Mesendoderm (in vitro differentiated cells): ENCODE measurements at regions not wholly inside any gene's neighbourhood (a gene's known extent, or its start where the extent isn't known, plus 50 kb on each side); places are given as distances from the start of the nearest gene placed in this dataset.

Experiments used
- DNase-seq: peaks from one replicate; pipeline ENCODE4 v3.0.0; 2013
- H2AK5ac ChIP-seq: 2 replicates; pipeline ENCODE4 v1.6.1; 2013; ENCODE audit warnings: low read length, inconsistent platforms
- H2BK120ac ChIP-seq: 2 replicates; pipeline ENCODE4 v1.6.1; 2013; ENCODE audit warnings: low read depth, mild to moderate bottlenecking, low read length, moderate library complexity, mixed read lengths
- H2BK15ac ChIP-seq: replicated peaks from 2 replicates; pipeline ENCODE4 v1.6.1; 2013; ENCODE audit warnings: low read depth, mild to moderate bottlenecking, moderate library complexity
- H2BK5ac ChIP-seq: 2 replicates; pipeline ENCODE4 v1.6.1; 2013; ENCODE audit warnings: low read length, inconsistent platforms
- H3K18ac ChIP-seq: 2 replicates; pipeline ENCODE4 v1.6.1; 2013; ENCODE audit warnings: mild to moderate bottlenecking, low read length, mixed read lengths
- H3K23ac ChIP-seq: one replicate; pipeline ENCODE4 v1.6.1; 2013; ENCODE audit warnings: low read length
- H3K27ac ChIP-seq: 2 replicates; pipeline ENCODE4 v1.5.1; 2013; ENCODE audit warnings: low read depth, mild to moderate bottlenecking, inconsistent platforms, low read length, moderate library complexity
- H3K27me3 ChIP-seq: 2 replicates; pipeline ENCODE4 v1.6.1; 2013; ENCODE audit warnings: low read length, control low read depth, mild to moderate bottlenecking, inconsistent platforms; ENCODE audit not compliant: insufficient read depth, poor library complexity
- H3K36me3 ChIP-seq: 2 replicates; pipeline ENCODE4 v1.6.1; 2013; ENCODE audit warnings: low read length, inconsistent platforms; ENCODE audit not compliant: control insufficient read depth, insufficient read depth
- H3K4ac ChIP-seq: one replicate; pipeline ENCODE4 v1.6.1; 2013; ENCODE audit warnings: low read depth, mild to moderate bottlenecking, low read length, moderate library complexity
- H3K4me1 ChIP-seq: 2 replicates; pipeline ENCODE4 v1.6.1; 2013; ENCODE audit warnings: low read depth, low read length, inconsistent platforms; ENCODE audit not compliant: control insufficient read depth
- H3K4me2 ChIP-seq: 2 replicates; pipeline ENCODE4 v1.6.1; 2013; ENCODE audit warnings: low read length
- H3K4me3 ChIP-seq: 2 replicates; pipeline ENCODE4 v1.5.1; 2013; ENCODE audit warnings: mild to moderate bottlenecking, low read length
- H3K56ac ChIP-seq: one replicate; pipeline ENCODE4 v1.6.1; 2013; ENCODE audit warnings: low read length
- H3K79me1 ChIP-seq: 2 replicates; pipeline ENCODE4 v1.6.1; 2013; ENCODE audit warnings: low read length, inconsistent platforms
- H3K79me2 ChIP-seq: 2 replicates; pipeline ENCODE4 v1.6.1; 2013; ENCODE audit warnings: mild to moderate bottlenecking, low read length; ENCODE audit not compliant: control insufficient read depth, insufficient read depth
- H3K9ac ChIP-seq: 2 replicates; pipeline ENCODE4 v1.6.1; 2013; ENCODE audit warnings: low read length, inconsistent platforms
- H4K5ac ChIP-seq: one replicate; pipeline ENCODE4 v1.6.1; 2013; ENCODE audit warnings: low read length
- H4K8ac ChIP-seq: one replicate; pipeline ENCODE4 v1.6.1; 2013; ENCODE audit warnings: low read depth, mild to moderate bottlenecking, control low read depth, low read length, moderate library complexity
- WGBS: extraction: QIAGEN DNeasy Blood & Tissue Kit; methylation state at CpG from one replicate; pipeline ENCODE4 v1.1.7; 2013; ENCODE audit warnings: low lambda C conversion rate, missing lambda C conversion rate; ENCODE audit not compliant: insufficient coverage; ENCODE audit errors: extremely low coverage; 5-methylcytosine and 5-hydroxymethylcytosine counted together

- no CpG with 5 or more reads among the region's 10 CpGs for WGBS
- H3K4me2 ChIP-seq: no peak overlapping the region
Measured at GRCh38 chr22:48513929-48514328, 1313.7 kb downstream of the BRD1 start.

GRCh38 chr22:48513446-48513845, 1314.2 kb downstream of the BRD1 start:
- H3K23ac ChIP-seq: no peak overlapping the region
- H2AK5ac ChIP-seq: no peak overlapping the region
- no peaks in the 10 kb centered on the region for H3K27me3 ChIP-seq
- no peaks in the 10 kb centered on the region for H3K79me2 ChIP-seq
- no peak overlapping the region for H2BK120ac ChIP-seq
- no peak overlapping the region for H3K56ac ChIP-seq
- H3K18ac ChIP-seq: no peak overlapping the region
- no peak for DNase-seq
- WGBS: no CpG with 5 or more reads among the region's 10 CpGs
- H2BK5ac ChIP-seq: no peak overlapping the region
- no peak overlapping the region for H2BK15ac ChIP-seq
- H3K79me1 ChIP-seq: no peaks in the 10 kb centered on the region
- no peaks in the 10 kb centered on the region for H3K4me1 ChIP-seq
- no peak overlapping the region for H3K4ac ChIP-seq
- no peak overlapping the region for H3K4me2 ChIP-seq
- H3K27ac ChIP-seq: no peak overlapping the region
- no peak overlapping the region for H4K8ac ChIP-seq
- H3K9ac ChIP-seq: no peak overlapping the region
- no peaks in the 10 kb centered on the region for H3K36me3 ChIP-seq
- no peak overlapping the region for H4K5ac ChIP-seq
- H3K4me3 ChIP-seq: no peak overlapping the region

More at GRCh38 chr22:48513929-48514328, 1313.7 kb downstream of the BRD1 start:
- no peak overlapping the region for H3K56ac ChIP-seq
- no peaks in the 10 kb centered on the region for H3K79me1 ChIP-seq
- no peak for DNase-seq
- H3K4ac ChIP-seq: no peak overlapping the region
- H4K5ac ChIP-seq: no peak overlapping the region
- H3K18ac ChIP-seq: no peak overlapping the region
- H2BK5ac ChIP-seq: no peak overlapping the region
- no peak overlapping the region for H2BK15ac ChIP-seq
- no peaks in the 10 kb centered on the region for H3K4me1 ChIP-seq
- H3K27me3 ChIP-seq: no peaks in the 10 kb centered on the region
- H3K9ac ChIP-seq: no peak overlapping the region
- H3K4me3 ChIP-seq: no peak overlapping the region
- no peak overlapping the region for H2AK5ac ChIP-seq
- H3K27ac ChIP-seq: no peak overlapping the region
- H4K8ac ChIP-seq: no peak overlapping the region
- H3K79me2 ChIP-seq: no peaks in the 10 kb centered on the region
- no peaks in the 10 kb centered on the region for H3K36me3 ChIP-seq
- no peak overlapping the region for H2BK120ac ChIP-seq
- H3K23ac ChIP-seq: no peak overlapping the region

- no peak overlapping the region for H3K4me3 ChIP-seq
- H3K18ac ChIP-seq: no peak overlapping the region
- H3K27me3 ChIP-seq: no peaks in the 10 kb centered on the region
- no peak overlapping the region for H3K27ac ChIP-seq
- no peak overlapping the region for H3K4me2 ChIP-seq
- no peak overlapping the region for H2BK15ac ChIP-seq
- H2BK5ac ChIP-seq: no peak overlapping the region
- no peak for DNase-seq
- H3K79me1 ChIP-seq: no peaks in the 10 kb centered on the region
- no peak overlapping the region for H2BK120ac ChIP-seq
- no peak overlapping the region for H3K56ac ChIP-seq
- H3K9ac ChIP-seq: no peak overlapping the region
- H3K4me1 ChIP-seq: no peaks in the 10 kb centered on the region
- no peak overlapping the region for H4K5ac ChIP-seq
- H2AK5ac ChIP-seq: no peak overlapping the region
- H3K79me2 ChIP-seq: no peaks in the 10 kb centered on the region
- no peak overlapping the region for H3K4ac ChIP-seq
- H3K36me3 ChIP-seq: no peaks in the 10 kb centered on the region
- H3K23ac ChIP-seq: no peak overlapping the region
- no CpG with 5 or more reads among the region's 23 CpGs for WGBS
- H4K8ac ChIP-seq: no peak overlapping the region
Measured at GRCh38 chr22:48511781-48512327, 1315.8 kb downstream of the BRD1 start.

GRCh38 chr22:48511211-48511610, 1316.5 kb downstream of the BRD1 start:
- H4K8ac ChIP-seq: no peak overlapping the region

DNA sequence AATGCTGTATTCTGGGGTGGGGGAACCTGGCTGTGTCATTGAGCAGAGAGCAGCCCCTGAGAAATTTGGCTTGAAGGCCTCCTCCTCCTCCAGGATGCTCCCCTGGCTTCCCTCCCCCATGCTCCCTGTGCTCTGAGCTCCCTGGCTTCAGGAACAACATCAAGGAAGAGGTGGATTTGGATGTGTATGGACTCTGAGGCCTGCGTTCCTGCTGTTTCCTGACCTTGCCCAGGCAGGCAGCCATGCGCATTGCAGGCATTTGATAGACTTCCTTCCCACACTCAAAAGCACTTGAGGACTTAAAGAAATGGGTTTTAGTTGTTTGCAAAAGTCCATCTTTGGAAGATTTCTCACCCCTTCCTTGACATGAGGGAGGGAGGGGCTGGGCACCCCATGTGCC, 1317.1 kb downstream of the BRD1 start:
- no CpG with 5 or more reads among the region's 2 CpGs for WGBS
- Histone ChIP-seq H3K4me3 (no peak overlapping the region), H3K4me2 (no peak overlapping the region), H3K36me3 (no peaks in the 10 kb centered on the region), H4K5ac (no peak overlapping the region), H3K27me3 (no peaks in the 10 kb centered on the region), H3K9ac (no peak overlapping the region), H2BK120ac (no peak overlapping the region), H4K8ac (no peak overlapping the region), H2BK15ac (no peak overlapping the region), H2BK5ac (no peak overlapping the region), H3K23ac (no peak overlapping the region), H3K56ac (peak overlapping the region; percentile 4), H3K4me1 (no peaks in the 10 kb centered on the region), H2AK5ac (no peak overlapping the region), H3K79me2 (no peaks in the 10 kb centered on the region), H3K18ac (no peak overlapping the region), H3K27ac (no peak overlapping the region), H3K4ac (no peak overlapping the region), H3K79me1 (peaks cover 1% of the 10 kb centered on the region)
- no peak for DNase-seq

More at GRCh38 chr22:48511211-48511610, 1316.5 kb downstream of the BRD1 start:
- H3K27me3 ChIP-seq: no peaks in the 10 kb centered on the region
- no peak overlapping the region for H4K5ac ChIP-seq
- H3K4me3 ChIP-seq: no peak overlapping the region
- no peak overlapping the region for H2BK15ac ChIP-seq
- H3K9ac ChIP-seq: no peak overlapping the region
- WGBS: no CpG with 5 or more reads among the region's 7 CpGs
- H3K27ac ChIP-seq: no peak overlapping the region
- no peak for DNase-seq
- H3K4me1 ChIP-seq: no peaks in the 10 kb centered on the region
- H2BK120ac ChIP-seq: no peak overlapping the region
- peak overlapping the region; percentile 7 for H3K56ac ChIP-seq
- no peaks in the 10 kb centered on the region for H3K36me3 ChIP-seq
- no peak overlapping the region for H3K23ac ChIP-seq
- no peaks in the 10 kb centered on the region for H3K79me1 ChIP-seq
- H3K4ac ChIP-seq: no peak overlapping the region
- H2BK5ac ChIP-seq: no peak overlapping the region
- no peaks in the 10 kb centered on the region for H3K79me2 ChIP-seq
- no peak overlapping the region for H2AK5ac ChIP-seq
- H3K18ac ChIP-seq: no peak overlapping the region
- no peak overlapping the region for H3K4me2 ChIP-seq
